Muscle layer of colon (tissue), 2 donors: ENCODE measurements at regions not wholly inside any gene's neighbourhood (a gene's known extent, or its start where the extent isn't known, plus 50 kb on each side); places are given as distances from the start of the nearest gene placed in this dataset.

Source experiments
- H3K27ac ChIP-seq: one replicate; pipeline ENCODE4 v1.7.0; 2013; ENCODE audit warnings: low read depth, mild to moderate bottlenecking, low read length, moderate library complexity
- H3K27me3 ChIP-seq, 2 donors: one replicate each; pipeline ENCODE4 v1.7.0; 2013; ENCODE audit warnings: low read length in 2 of 2, mild to moderate bottlenecking in 2 of 2; ENCODE audit not compliant: insufficient read depth in 2 of 2, control insufficient read depth in 1 of 2
- H3K36me3 ChIP-seq: one replicate; pipeline ENCODE4 v1.7.0; 2013; ENCODE audit warnings: mild to moderate bottlenecking, low read length; ENCODE audit not compliant: insufficient read depth
- H3K4me1 ChIP-seq: one replicate; pipeline ENCODE4 v1.7.0; 2013; ENCODE audit warnings: mild to moderate bottlenecking, low read length; ENCODE audit not compliant: insufficient read depth
- H3K4me3 ChIP-seq, 2 donors: one replicate each; pipeline ENCODE4 v1.7.0; 2013; ENCODE audit warnings: low read length in 2 of 2, low read depth in 1 of 2, mild to moderate bottlenecking in 1 of 2, moderate library complexity in 1 of 2
- H3K9ac ChIP-seq: one replicate; pipeline ENCODE4 v1.7.0; 2013; ENCODE audit warnings: low read length
- H3K9me3 ChIP-seq: one replicate; pipeline ENCODE4 v1.7.0; 2013; ENCODE audit warnings: mild to moderate bottlenecking, low read length
- donor health status: abdominal sarcoma.
- donor health status: Adenocarcinoma of cecum.

DNA sequence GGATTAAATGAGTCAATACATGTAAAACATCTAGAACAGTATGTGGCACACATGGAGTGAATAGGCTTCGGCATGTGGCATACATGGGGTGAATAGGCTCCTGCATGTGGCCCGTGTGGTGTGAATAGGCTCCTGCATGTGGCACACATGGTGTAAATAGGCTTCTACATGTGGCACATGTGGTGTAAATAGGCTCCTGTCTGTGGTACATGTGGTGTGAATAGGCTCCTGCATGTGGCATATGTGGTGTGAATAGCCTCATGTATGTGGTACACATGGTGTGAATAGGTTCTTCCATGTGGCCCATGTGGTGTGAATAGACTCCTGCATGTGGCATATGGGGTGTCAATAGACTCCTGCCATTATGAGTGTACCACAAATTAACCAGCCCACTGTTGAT is 219.1 kb upstream of the KIRREL3 start:
- no peaks in the 10 kb centered on the region for H3K4me1 ChIP-seq
- H3K4me3 ChIP-seq = no peak overlapping the region
- no peak overlapping the region for H3K27ac ChIP-seq
- H3K27me3 ChIP-seq = no peaks in the 10 kb centered on the region
- no peak overlapping the region for H3K9ac ChIP-seq
- H3K36me3 ChIP-seq = no peaks in the 10 kb centered on the region
- H3K9me3 ChIP-seq = no peaks in the 10 kb centered on the region

DNA sequence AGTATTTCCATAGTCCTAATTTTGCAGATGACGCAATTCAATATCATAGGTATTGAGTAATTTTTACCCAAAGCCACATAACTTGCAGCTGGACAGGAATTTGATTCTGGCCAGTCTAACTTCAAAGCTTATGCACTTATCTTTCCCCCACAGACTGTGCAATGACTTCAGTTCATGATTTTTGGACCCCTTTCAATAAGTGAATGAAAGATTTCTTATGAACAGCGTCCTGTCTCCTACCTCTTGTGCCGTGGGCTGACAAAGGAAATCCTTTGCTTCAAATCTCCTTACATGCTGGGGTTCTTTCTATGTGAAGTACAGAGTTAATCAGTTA is 217.7 kb upstream of the KIRREL3 start:
- no peaks in the 10 kb centered on the region for H3K27me3 ChIP-seq
- no peaks in the 10 kb centered on the region for H3K36me3 ChIP-seq
- H3K9ac ChIP-seq = no peak overlapping the region
- H3K9me3 ChIP-seq = no peaks in the 10 kb centered on the region
- no peak overlapping the region for H3K27ac ChIP-seq
- H3K4me3 ChIP-seq = no peak overlapping the region
- no peaks in the 10 kb centered on the region for H3K4me1 ChIP-seq

DNA sequence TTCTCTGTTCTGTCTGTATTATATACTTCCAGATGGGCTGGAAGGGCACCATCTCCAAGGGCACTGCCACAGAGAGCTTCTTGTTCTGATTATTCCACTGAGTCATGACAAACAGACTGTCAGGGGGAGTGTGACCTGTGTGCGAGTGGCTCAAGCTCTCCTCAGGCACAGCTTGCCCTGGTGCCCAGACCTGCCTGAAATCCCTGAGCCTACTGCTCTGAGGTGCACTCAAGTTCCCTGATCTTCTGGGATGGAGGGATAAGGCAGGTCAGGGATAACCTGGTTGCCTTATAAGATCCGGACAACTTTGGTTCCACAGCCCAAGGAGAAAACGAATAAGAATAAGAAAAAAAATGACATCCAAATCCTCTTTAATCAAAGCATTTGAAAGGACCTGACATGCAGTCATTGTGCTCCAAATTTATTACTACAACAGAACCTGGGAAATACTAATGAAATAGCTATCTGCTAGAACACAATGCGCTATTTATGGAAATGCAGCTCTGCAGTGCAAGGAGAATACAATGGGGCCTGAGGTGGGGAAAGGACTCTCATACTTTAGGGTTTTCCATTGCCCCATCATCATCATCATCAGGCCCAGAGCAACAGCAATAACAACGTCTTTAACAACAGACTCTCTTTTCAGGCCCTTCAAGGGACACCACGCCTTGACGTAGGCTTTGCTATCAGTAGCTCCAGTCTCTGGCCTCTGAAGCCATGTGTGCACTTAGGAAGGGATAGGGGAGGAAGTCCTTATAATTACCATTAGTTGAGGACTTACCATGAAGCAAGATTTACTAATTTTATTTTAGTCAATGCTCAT is 217.1 kb upstream of the KIRREL3 start:
- H3K27me3 ChIP-seq = no peaks in the 10 kb centered on the region
- H3K9ac ChIP-seq = no peak overlapping the region
- H3K27ac ChIP-seq = no peak overlapping the region
- H3K4me3 ChIP-seq = no peak overlapping the region
- H3K9me3 ChIP-seq = no peaks in the 10 kb centered on the region
- no peaks in the 10 kb centered on the region for H3K4me1 ChIP-seq
- no peaks in the 10 kb centered on the region for H3K36me3 ChIP-seq

DNA sequence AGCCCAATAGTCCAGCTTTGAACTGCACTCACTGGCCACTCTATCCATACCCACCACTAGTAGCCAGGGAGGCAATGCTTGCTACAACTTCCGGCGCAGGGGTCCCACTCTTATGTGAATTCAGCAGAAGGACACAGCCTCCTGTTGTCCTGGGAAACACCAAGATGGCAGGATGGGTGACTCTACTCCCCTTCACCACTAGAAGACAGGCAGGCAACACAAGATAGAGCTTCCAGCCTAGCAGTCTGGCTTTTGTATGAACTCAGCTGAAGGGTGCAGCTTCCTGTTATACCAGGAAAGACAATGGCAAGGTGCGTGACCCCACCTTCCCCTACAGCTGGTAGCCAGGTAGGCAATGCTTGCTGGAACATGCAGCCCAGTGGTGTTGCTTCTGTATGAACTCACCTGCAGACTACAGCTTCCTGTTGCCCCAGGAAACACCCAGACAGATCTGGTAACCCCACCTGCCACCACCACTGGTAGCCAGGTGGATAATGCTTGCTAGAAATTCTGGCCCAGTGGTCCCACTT is 205.2 kb upstream of the KIRREL3 start:
- H3K36me3 ChIP-seq = no peaks in the 10 kb centered on the region
- no peaks in the 10 kb centered on the region for H3K9me3 ChIP-seq
- no peak overlapping the region for H3K9ac ChIP-seq

DNA sequence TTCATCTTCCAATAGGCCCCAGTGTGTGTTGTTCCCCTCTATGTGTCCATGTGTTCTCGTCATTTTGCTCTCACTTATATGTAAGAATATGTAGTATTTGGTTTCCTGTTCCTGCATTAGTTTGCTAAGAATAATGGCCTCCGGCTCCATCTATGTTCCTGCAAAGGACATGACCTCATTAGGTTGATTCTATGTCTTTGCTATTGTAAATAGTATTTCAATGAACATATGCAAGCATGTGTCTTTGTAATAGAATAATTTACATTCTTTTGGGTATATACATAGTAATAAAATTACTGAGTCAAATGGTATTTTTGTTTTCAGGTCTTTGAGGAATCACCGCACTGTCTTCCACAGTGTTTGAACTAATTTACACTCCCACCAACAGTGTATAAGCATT is 202.9 kb upstream of the KIRREL3 start:
- Histone ChIP-seq H3K27me3 (no peaks in the 10 kb centered on the region), H3K9ac (no peak overlapping the region), H3K4me3 (no peak overlapping the region), H3K27ac (no peak overlapping the region), H3K4me1 (no peaks in the 10 kb centered on the region), H3K9me3 (no peaks in the 10 kb centered on the region), H3K36me3 (no peaks in the 10 kb centered on the region)

More for the DNA sequence above, 205.2 kb upstream of the KIRREL3 start:
- Histone ChIP-seq H3K27ac (no peak overlapping the region), H3K4me3 (no peak overlapping the region), H3K4me1 (no peaks in the 10 kb centered on the region), H3K27me3 (no peaks in the 10 kb centered on the region)

DNA sequence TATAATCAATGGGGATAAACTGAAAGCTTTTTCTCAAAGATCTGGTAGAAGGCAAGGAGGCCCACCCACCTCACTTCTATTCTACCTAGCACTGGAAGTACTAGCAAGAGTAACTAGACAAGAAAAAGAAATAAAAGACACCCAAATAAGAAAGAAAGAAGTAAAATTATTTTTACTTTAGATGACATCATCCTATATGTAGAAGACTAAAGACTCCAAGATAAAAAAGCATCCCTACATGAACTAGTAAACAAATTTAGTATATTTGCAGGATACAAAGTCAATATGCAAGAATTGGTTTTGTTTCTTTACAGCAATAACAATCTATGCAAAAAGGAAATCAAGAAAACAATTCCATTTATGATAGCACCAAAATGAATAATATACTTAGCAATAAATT is 201.5 kb upstream of the KIRREL3 start:
- H3K27ac ChIP-seq = no peak overlapping the region
- no peak overlapping the region for H3K4me3 ChIP-seq
- no peaks in the 10 kb centered on the region for H3K36me3 ChIP-seq
- no peaks in the 10 kb centered on the region for H3K4me1 ChIP-seq
- no peak overlapping the region for H3K9ac ChIP-seq
- H3K9me3 ChIP-seq = no peaks in the 10 kb centered on the region
- H3K27me3 ChIP-seq = no peaks in the 10 kb centered on the region

DNA sequence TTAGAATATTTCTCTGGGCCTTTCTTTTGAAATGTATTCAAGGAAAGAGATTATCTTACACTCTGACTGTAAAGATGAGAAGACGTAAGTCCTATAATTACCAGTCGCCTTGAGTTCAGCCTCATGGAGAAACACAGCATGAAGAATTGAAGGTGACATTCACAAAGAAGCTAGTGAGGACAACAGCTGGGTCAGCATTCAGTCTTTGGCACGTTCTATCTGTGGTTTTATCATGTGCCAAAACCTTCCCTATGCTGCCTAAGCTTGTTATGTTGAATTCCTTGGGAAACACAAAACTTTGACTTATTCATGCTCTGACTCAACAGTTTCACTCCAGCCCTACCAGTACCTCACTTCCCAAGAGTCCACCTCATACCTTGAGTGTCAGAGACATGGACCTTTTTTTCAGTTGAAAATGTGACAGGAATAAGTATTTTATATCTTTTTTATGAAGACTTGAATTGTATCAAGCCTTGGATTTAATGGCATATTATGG is 198.8 kb upstream of the KIRREL3 start:
- Histone ChIP-seq H3K27me3 (no peaks in the 10 kb centered on the region), H3K9ac (no peak overlapping the region), H3K4me1 (no peaks in the 10 kb centered on the region), H3K9me3 (no peaks in the 10 kb centered on the region), H3K36me3 (no peaks in the 10 kb centered on the region), H3K4me3 (no peak overlapping the region), H3K27ac (no peak overlapping the region)

DNA sequence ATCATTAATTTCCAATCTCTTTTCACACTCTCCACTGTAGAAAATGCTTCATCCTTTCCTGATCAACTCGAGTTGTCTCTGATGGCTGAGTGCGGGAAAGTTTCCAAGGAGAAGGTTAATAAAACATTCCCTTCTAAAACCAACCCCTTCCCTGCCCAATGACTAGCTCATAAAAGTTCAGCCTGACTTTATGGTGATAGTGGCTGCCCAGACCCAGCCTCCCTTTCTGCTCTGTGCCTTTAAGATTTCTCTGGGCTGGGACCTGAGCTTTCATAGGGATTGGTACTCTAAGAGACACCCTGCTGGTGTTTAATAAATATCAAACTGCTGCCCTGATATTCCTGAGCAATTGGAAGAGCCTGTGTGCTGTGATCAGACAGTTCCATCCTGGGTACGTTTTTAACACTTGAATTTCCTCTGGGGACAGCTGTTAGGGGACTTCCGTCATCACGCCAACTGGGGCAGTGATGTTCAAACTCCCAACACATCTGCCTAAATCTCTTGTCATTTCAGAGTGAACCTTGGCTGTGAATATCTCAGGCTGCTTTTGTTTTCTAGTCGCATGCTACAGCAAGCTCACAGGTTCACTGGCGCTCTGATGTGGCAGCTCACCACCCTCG is 195.0 kb upstream of the KIRREL3 start:
- Histone ChIP-seq H3K27me3 (no peaks in the 10 kb centered on the region), H3K36me3 (no peaks in the 10 kb centered on the region), H3K27ac (no peak overlapping the region), H3K9me3 (no peaks in the 10 kb centered on the region), H3K4me1 (no peaks in the 10 kb centered on the region), H3K9ac (no peak overlapping the region), H3K4me3 (no peak overlapping the region)

DNA sequence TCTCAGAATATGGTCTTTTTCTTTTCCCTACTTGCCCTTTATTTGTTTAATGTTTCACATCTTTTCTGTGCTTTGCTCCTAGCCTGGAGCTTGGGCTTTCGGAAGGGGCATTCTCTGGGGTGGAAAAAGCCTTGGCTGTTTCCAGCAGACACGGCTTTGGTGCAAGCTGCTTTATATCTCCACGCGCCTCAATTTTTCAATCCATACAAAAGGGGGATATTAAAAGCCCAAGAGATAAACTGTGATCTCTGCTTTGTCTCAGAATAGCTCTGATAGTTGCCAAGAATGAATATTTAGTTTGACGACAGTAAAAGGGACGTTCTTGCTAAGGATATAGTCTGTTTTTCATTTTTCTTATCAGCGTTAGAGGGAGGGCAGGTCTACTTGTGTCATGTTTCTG is 194.0 kb upstream of the KIRREL3 start:
- Histone ChIP-seq H3K27ac (no peak overlapping the region), H3K4me3 (no peak overlapping the region), H3K9ac (no peak overlapping the region), H3K27me3 (no peaks in the 10 kb centered on the region), H3K9me3 (no peaks in the 10 kb centered on the region), H3K4me1 (no peaks in the 10 kb centered on the region), H3K36me3 (no peaks in the 10 kb centered on the region)

DNA sequence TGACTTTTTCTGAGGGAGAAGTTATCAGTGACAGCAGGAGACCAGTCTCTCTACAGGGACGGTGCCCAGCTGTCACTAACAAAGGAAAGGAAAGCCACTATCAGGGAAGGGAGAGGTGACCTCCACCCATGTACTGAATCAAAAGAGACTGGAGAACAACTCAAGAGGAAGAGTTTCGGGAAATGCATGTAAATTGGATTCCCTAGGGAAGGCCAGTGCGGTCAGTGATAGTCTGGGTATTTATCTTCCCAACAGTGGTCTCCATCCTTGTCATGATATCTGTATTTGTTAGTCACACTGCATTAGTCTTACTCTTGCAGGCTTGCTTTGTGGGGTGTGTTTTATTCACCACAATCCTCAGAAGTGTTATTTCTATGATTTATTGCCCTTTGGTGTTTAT is 193.4 kb upstream of the KIRREL3 start:
- no peaks in the 10 kb centered on the region for H3K9me3 ChIP-seq
- no peak overlapping the region for H3K27ac ChIP-seq
- no peaks in the 10 kb centered on the region for H3K36me3 ChIP-seq
- no peaks in the 10 kb centered on the region for H3K27me3 ChIP-seq
- no peak overlapping the region for H3K4me3 ChIP-seq
- H3K4me1 ChIP-seq = no peaks in the 10 kb centered on the region
- no peak overlapping the region for H3K9ac ChIP-seq

DNA sequence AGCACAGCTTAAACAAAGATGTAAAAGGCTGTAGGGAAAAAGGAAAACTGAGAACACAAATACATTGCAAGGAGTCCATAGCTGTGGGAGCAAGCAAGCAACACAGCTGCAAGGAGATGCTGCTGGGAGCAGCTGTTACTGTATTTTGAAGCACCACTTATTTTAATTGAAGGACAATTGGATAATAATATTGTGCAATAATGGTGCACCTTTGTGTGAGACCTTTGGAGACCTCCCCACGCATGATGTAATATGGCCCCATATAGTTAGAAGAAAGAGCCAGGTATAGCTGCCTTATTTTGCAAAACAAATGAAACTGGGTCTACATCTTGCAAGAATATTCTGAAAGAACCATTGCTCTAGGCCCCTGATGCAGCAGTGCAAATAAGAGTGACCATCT is 191.1 kb upstream of the KIRREL3 start:
- Histone ChIP-seq H3K4me3 (no peak overlapping the region), H3K4me1 (no peaks in the 10 kb centered on the region), H3K27ac (no peak overlapping the region), H3K9me3 (no peaks in the 10 kb centered on the region), H3K27me3 (no peaks in the 10 kb centered on the region), H3K36me3 (no peaks in the 10 kb centered on the region), H3K9ac (no peak overlapping the region)

DNA sequence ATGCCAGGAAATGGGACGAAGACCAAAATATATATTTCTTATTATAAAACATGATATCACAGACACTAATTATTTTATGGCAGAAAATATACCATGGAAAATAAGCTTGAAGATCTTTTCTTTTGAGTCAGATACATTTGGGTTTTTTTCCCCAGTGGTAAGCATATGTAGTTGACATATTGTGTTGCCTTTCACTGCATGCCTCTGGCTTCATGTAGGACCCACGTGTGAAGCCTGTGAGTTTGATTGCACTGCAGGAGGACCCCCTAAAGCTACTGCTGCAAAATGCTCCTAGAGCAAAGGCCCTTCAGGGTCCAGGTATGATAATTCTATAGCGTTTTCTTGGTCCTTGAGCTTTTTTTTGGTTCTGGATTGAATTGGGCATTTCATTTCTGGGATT is 190.7 kb upstream of the KIRREL3 start:
- no peaks in the 10 kb centered on the region for H3K27me3 ChIP-seq
- no peaks in the 10 kb centered on the region for H3K4me1 ChIP-seq
- H3K36me3 ChIP-seq = no peaks in the 10 kb centered on the region
- no peaks in the 10 kb centered on the region for H3K9me3 ChIP-seq
- no peak overlapping the region for H3K4me3 ChIP-seq
- no peak overlapping the region for H3K27ac ChIP-seq
- no peak overlapping the region for H3K9ac ChIP-seq
